Activated CD4-positive, alpha-beta memory T cell treated with anti-CD3 and anti-CD28 coated beads, Interleukin-2, amount 10 ng/mL, durations not matched to agents 7 days and 5 days (primary cell): ENCODE measurements at regions not wholly inside any gene's neighbourhood (a gene's known extent, or its start where the extent isn't known, plus 50 kb on each side); places are given as distances from the start of the nearest gene placed in this dataset.

Source experiments
- CTCF ChIA-PET: fragments of 350-600 bp; sonication (Branson Sonifier 250); formaldehyde crosslinking; loops from one replicate; lab custom pipeline; 2021; ENCODE audit warnings: antibody characterized with exemption, inconsistent platforms; lab: Charles Lee
- POLR2A ChIA-PET: fragments of 350-600 bp; sonication (Branson Sonifier 250); formaldehyde crosslinking; loops from one replicate; lab custom pipeline; 2021; ENCODE audit warnings: antibody characterized with exemption; lab: Charles Lee
- DNase-seq: peaks from one replicate; pipeline ENCODE4 v3.0.0-alpha.2; 2020
- H3K27ac Mint-ChIP-seq: one replicate; pipeline ENCODE4 v1.8.0; 2021; ENCODE audit warnings: mild to moderate bottlenecking, mixed read lengths
- H3K27me3 Mint-ChIP-seq: one replicate; pipeline ENCODE4 v1.8.0; 2021; ENCODE audit warnings: mixed read lengths
- H3K36me3 Mint-ChIP-seq: one replicate; pipeline ENCODE4 v1.8.0; 2021; ENCODE audit warnings: low read depth, mixed read lengths
- H3K4me1 Mint-ChIP-seq: one replicate; pipeline ENCODE4 v1.8.0; 2021; ENCODE audit warnings: mixed read lengths
- H3K4me3 Mint-ChIP-seq: one replicate; pipeline ENCODE4 v1.8.0; 2021; ENCODE audit warnings: mild to moderate bottlenecking, mixed read lengths
- H3K9me3 Mint-ChIP-seq: one replicate; pipeline ENCODE4 v1.8.0; 2021; ENCODE audit warnings: mixed read lengths

DNA sequence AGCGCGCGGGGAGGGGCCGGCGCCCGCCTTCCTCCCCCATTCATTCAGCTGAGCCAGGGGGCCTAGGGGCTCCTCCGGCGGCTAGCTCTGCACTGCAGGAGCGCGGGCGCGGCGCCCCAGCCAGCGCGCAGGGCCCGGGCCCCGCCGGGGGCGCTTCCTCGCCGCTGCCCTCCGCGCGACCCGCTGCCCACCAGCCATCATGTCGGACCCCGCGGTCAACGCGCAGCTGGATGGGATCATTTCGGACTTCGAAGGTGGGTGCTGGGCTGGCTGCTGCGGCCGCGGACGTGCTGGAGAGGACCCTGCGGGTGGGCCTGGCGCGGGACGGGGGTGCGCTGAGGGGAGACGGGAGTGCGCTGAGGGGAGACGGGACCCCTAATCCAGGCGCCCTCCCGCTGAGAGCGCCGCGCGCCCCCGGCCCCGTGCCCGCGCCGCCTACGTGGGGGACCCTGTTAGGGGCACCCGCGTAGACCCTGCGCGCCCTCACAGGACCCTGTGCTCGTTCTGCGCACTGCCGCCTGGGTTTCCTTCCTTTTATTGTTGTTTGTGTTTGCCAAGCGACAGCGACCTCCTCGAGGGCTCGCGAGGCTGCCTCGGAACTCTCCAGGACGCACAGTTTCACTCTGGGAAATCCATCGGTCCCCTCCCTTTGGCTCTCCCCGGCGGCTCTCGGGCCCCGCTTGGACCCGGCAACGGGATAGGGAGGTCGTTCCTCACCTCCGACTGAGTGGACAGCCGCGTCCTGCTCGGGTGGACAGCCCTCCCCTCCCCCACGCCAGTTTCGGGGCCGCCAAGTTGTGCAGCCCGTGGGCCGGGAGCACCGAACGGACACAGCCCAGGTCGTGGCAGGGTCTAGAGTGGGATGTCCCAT, 232.8 kb downstream of the SEC14L1 start:
- Mint-ChIP-seq H3K4me1 (peaks cover 58% of the 10 kb centered on the region), H3K36me3 (peaks cover 40% of the 10 kb centered on the region), H3K9me3 (no peaks in the 10 kb centered on the region), H3K27me3 (peaks cover 1% of the 10 kb centered on the region), H3K27ac (peak overlapping the region; percentile 97), H3K4me3 (peak overlapping the region; percentile 99)
- ChIA-PET POLR2A (interaction anchor here (1.0 to 6.5 kb wide), 13 partner anchors 9 to 93 kb away, joined by 3 to 120 read pairs (median 6); no protein-coding TSS in a partner anchor), CTCF (interaction anchor here (1.2 to 3.5 kb wide), 9 partner anchors 9 to 79 kb away, joined by 3 to 33 read pairs (median 7); no protein-coding TSS in a partner anchor)
- DNase-seq, result peak; percentile 56

DNA sequence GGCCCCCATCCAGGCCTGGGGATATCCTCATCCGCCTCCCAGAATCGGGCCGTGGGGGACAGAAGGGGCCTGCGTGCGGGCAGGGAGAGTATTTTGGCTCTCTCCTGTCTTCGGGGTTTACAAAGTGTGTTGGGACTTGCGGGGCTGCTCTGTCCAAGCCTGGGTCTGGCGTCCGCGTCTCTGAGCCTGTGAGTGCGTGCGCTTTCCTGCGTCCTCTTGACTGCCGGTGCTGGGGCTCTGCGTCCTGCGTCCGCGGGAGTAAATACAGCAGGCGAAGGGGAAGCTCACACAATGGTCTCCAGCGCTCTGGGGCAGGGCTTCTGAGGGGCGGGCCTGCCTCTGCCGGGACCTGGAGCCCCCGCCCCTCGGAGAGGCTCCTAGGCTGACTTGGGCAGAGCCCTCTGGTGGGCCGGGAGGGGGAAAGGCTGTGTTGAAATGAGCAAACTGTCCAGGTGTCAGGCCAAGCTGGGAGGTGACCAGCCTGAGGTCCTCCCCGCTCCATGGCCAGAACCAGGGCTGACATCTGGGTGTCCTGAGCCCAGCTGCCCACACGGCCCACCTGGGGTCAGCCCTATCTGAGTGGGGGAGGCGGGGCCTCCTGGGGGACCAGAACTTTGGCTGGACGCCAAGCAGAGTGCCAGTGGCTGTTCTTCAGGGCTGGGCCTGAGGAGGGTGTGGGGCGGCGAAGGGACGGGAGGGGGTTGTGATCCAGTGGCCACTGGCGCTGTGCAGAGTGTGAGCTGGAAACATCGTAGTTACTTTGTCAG, 233.6 kb downstream of the SEC14L1 start:
- ChIA-PET POLR2A (interaction anchor here (0.6 to 6.5 kb wide), 19 partner anchors 8 to 94 kb away, joined by 3 to 120 read pairs (median 5); no protein-coding TSS in a partner anchor), CTCF (interaction anchor here (1.1 to 3.5 kb wide), 12 partner anchors 9 to 78 kb away, joined by 3 to 33 read pairs (median 5); no protein-coding TSS in a partner anchor)
- Mint-ChIP-seq H3K27me3 (no peaks in the 10 kb centered on the region), H3K36me3 (peaks cover 44% of the 10 kb centered on the region), H3K4me1 (peaks cover 65% of the 10 kb centered on the region), H3K4me3 (peak overlapping the region; percentile 99), H3K9me3 (no peaks in the 10 kb centered on the region), H3K27ac (peak overlapping the region; percentile 97)
- DNase-seq, result peak; percentile 86

- no peak for DNase-seq
- POLR2A ChIA-PET, result interaction anchor here (0.9 to 6.5 kb wide), 19 partner anchors 14 to 583 kb away, joined by 3 to 120 read pairs (median 6); no protein-coding TSS in a partner anchor
- CTCF ChIA-PET, result interaction anchor here (1.0 to 3.5 kb wide), 19 partner anchors 8 to 77 kb away, joined by 3 to 33 read pairs (median 5); no protein-coding TSS in a partner anchor
- Mint-ChIP-seq H3K27me3 (no peaks in the 10 kb centered on the region), H3K36me3 (peaks cover 49% of the 10 kb centered on the region), H3K4me3 (peak overlapping the region; percentile 99), H3K27ac (peak overlapping the region; percentile 97), H3K9me3 (no peaks in the 10 kb centered on the region), H3K4me1 (peaks cover 69% of the 10 kb centered on the region)
Measured at GRCh38 chr17:77375108-77375916, 234.5 kb downstream of the SEC14L1 start.

DNA sequence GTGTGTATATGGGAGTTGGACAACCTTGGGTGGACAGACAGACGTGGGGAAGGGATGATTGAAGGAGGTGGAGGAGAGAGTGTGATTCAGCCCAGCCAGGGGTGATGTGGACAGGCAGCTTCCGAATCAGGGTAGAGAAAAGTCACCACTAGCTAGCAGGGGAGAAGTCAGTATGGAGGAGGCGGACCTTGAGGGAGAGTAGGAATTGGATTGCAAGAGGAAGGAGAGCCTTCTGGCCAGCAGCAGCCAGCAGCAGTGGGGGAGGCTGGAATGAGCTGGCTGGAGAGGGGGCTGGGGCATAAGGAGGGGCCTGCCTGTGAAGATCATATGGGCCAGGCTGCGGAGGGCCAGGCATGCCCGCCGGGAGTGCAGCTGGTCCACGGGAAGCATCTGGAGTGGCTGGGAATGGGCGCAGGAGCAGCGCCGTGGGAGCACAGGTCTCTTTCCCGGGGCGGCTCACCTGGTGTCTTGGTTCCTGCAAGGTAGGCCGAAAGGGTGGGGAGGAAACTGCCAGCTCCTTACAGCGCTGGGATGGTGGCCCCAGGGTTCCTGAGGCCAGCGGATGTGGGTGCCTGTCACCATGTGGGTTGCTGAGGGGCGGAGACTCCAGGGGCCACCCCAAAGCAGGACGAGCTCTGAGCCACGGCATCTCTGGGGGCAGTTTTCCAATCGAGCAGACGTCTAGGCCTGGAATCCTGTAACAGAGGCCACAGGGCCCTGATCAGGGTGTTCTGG, 235.3 kb downstream of the SEC14L1 start:
- ChIA-PET POLR2A (interaction anchor here (0.8 to 6.5 kb wide), 21 partner anchors 9 to 582 kb away, joined by 3 to 120 read pairs (median 4); no protein-coding TSS in a partner anchor), CTCF (interaction anchor here (1.0 to 3.5 kb wide), 11 partner anchors 13 to 65 kb away, joined by 3 to 33 read pairs (median 6); no protein-coding TSS in a partner anchor)
- Mint-ChIP-seq H3K27me3 (no peaks in the 10 kb centered on the region), H3K4me3 (peak overlapping the region; percentile 99), H3K9me3 (no peaks in the 10 kb centered on the region), H3K4me1 (peaks cover 67% of the 10 kb centered on the region), H3K27ac (peak overlapping the region; percentile 97), H3K36me3 (peaks cover 49% of the 10 kb centered on the region)
- peak; percentile 87 for DNase-seq

DNA sequence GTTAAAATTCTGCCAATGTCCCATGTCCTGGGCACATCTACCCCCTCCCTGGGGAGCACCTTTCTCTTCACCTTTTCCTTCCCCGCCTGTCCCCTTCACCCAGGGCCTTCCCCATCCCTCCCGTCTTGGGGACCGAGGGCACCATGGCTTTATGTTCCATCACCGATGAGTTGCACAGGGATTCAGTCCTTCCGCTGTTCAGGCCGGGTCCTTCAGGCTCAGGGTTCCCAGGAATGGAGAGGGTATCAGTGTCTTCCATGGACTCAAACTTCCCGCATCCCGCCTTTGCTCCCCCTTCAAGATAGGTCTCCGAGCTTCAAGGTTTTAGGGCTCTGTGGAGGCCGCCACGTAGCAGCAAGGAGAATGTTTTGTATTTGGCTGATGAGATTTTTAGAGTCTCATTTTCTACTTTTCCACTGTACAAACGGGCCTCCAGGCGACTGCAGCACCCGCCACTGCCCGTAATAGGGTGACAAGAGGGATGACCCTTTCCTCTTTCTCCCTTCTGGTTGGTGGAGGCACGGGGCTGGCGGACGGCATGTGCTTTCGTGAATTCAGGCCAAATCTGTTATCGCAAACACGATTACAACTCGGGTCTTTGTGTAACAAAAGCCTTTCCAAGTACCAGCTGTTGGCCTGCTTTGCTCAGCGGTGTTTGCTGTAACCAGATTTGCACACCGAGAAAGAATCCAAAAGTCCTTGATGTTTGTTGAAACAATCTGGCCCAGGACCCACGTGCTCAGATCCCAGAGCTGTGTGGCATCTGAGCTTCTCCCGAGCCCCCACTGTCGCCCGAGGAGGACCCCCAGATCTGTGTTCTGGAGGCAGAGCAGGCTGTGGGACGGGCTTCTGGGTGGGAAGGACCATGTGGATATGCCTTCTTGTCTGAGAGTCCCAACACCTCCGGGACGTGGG, 236.3 kb downstream of the SEC14L1 start:
- Mint-ChIP-seq H3K27me3 (no peaks in the 10 kb centered on the region), H3K9me3 (no peaks in the 10 kb centered on the region), H3K27ac (peak overlapping the region; percentile 97), H3K4me3 (peak overlapping the region; percentile 99), H3K4me1 (peaks cover 67% of the 10 kb centered on the region), H3K36me3 (peaks cover 51% of the 10 kb centered on the region)
- no peak for DNase-seq
- CTCF ChIA-PET, result interaction anchor here (1.2 to 3.5 kb wide), 11 partner anchors 12 to 64 kb away, joined by 3 to 33 read pairs (median 7); no protein-coding TSS in a partner anchor
- POLR2A ChIA-PET, result interaction anchor here (0.9 to 6.5 kb wide), 15 partner anchors 10 to 83 kb away, joined by 3 to 120 read pairs (median 4); no protein-coding TSS in a partner anchor

- Mint-ChIP-seq H3K36me3 (peaks cover 51% of the 10 kb centered on the region), H3K27me3 (no peaks in the 10 kb centered on the region), H3K4me1 (peaks cover 70% of the 10 kb centered on the region), H3K9me3 (no peaks in the 10 kb centered on the region), H3K27ac (no peak overlapping the region), H3K4me3 (no peak overlapping the region)
- CTCF ChIA-PET, result interaction anchor here (1.3 to 1.8 kb wide), 2 partner anchors 23 to 46 kb away, joined by 3 to 7 read pairs; no protein-coding TSS in a partner anchor
- POLR2A ChIA-PET, result interaction anchor here (1.1 to 6.5 kb wide), 4 partner anchors 12 to 46 kb away, joined by 3 to 120 read pairs (median 12); no protein-coding TSS in a partner anchor
- DNase-seq, result no peak
Measured at GRCh38 chr17:77377710-77378235, 237.0 kb downstream of the SEC14L1 start.

GRCh38 chr17:77378318-77379064, 237.7 kb downstream of the SEC14L1 start:
- ChIA-PET CTCF (interaction anchor here (1.3 to 1.8 kb wide), 2 partner anchors 22 to 47 kb away, joined by 3 to 7 read pairs; no protein-coding TSS in a partner anchor), POLR2A (interaction anchor here (1.1 to 6.5 kb wide), 4 partner anchors 11 to 47 kb away, joined by 3 to 120 read pairs (median 12); no protein-coding TSS in a partner anchor)
- Mint-ChIP-seq H3K27ac (no peak overlapping the region), H3K36me3 (peaks cover 51% of the 10 kb centered on the region), H3K4me1 (peaks cover 78% of the 10 kb centered on the region), H3K4me3 (no peak overlapping the region), H3K9me3 (no peaks in the 10 kb centered on the region), H3K27me3 (no peaks in the 10 kb centered on the region)
- no peak for DNase-seq

DNA sequence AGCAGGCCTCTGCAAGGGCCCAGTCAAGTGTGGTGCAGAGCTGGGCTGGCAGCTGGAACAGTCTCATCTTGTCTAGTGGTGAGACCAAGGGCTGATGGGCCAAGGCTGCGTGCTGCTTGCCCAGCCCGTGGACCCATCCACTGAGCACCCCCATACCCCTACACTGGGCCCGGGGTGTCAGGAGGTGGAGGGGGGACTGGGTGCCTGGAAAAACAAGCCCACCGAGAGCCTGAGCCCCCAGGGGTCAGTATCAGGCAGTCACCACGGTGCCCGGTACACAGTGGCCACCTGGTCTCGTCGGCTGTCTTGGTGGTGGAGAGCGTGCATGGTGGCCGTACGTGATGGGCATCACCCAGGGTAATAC, 238.3 kb downstream of the SEC14L1 start:
- Mint-ChIP-seq H3K27ac (no peak overlapping the region), H3K4me1 (peaks cover 82% of the 10 kb centered on the region), H3K4me3 (no peak overlapping the region), H3K36me3 (peaks cover 54% of the 10 kb centered on the region), H3K9me3 (no peaks in the 10 kb centered on the region), H3K27me3 (no peaks in the 10 kb centered on the region)
- DNase-seq, result no peak
- ChIA-PET CTCF (no interaction called here), POLR2A (interaction anchor here (6.5 kb wide), 1 partner anchor 11 kb away, joined by 120 read pairs; no protein-coding TSS in a partner anchor)

GRCh38 chr17:77379832-77380231, 239.1 kb downstream of the SEC14L1 start:
- no peak overlapping the region for H3K4me3 Mint-ChIP-seq
- H3K4me1 Mint-ChIP-seq, result peaks cover 90% of the 10 kb centered on the region
- peaks cover 53% of the 10 kb centered on the region for H3K36me3 Mint-ChIP-seq
- POLR2A ChIA-PET, result no interaction called here
- CTCF ChIA-PET, result no interaction called here
- H3K27ac Mint-ChIP-seq, result no peak overlapping the region
- no peak for DNase-seq
- H3K27me3 Mint-ChIP-seq, result no peaks in the 10 kb centered on the region
- H3K9me3 Mint-ChIP-seq, result no peaks in the 10 kb centered on the region
